ENCODE measurements at regions not wholly inside any gene's neighbourhood (a gene's known extent, or its start where the extent isn't known, plus 50 kb on each side); places are given as distances from the start of the nearest gene placed in this dataset.
A peak's percentile ranks its signal among the peaks of the same experiment; 100 is the strongest.

- TF ChIP-seq BHLHE40 (IDR thresholded peaks at IDR 0.05; ENCODE audit: low read depth, low read length): no peak
- TF ChIP-seq USF2 (IDR thresholded peaks at IDR 0.05; ENCODE audit: low read depth, low read length): no peak
- no peak for TF ChIP-seq POLR2A (IDR thresholded peaks at IDR 0.05; ENCODE audit: low read depth, low read length)
- TF ChIP-seq CEBPB (IDR thresholded peaks at IDR 0.05; ENCODE audit: low read depth, low read length): no peak
- peak; percentile 36 for TF ChIP-seq SMC3 (IDR thresholded peaks at IDR 0.05; ENCODE audit: low read depth, low read length)
- peak; percentile 52 for TF ChIP-seq CTCF (conservative IDR thresholded peaks at IDR 0.05; ENCODE audit: low read depth, low read length)
- TF ChIP-seq MAFK (IDR thresholded peaks at IDR 0.05; ENCODE audit: low read depth, low read length): no peak
- TF ChIP-seq ELK1 (IDR thresholded peaks at IDR 0.05; ENCODE audit: borderline replicate concordance, low read depth, low read length): no peak
- no peak for TF ChIP-seq CHD1 (IDR thresholded peaks at IDR 0.05; ENCODE audit: low read depth, low read length)
- no peak for TF ChIP-seq RFX5 (IDR thresholded peaks at IDR 0.05; ENCODE audit: low read depth, low read length)
- no peak for TF ChIP-seq MXI1 (IDR thresholded peaks at IDR 0.05; ENCODE audit: borderline replicate concordance, low read depth, low read length)
- TF ChIP-seq RAD21 (IDR thresholded peaks at IDR 0.05; ENCODE audit: low read length): peak; percentile 53
- no peak for TF ChIP-seq MAZ (IDR thresholded peaks at IDR 0.05; ENCODE audit: borderline replicate concordance, low read depth, low read length)
These were observed 126.7 kb upstream of the CSF3R start for GRCh38 chr1:36609241-36610027.

Measured in IMR-90 (cell line).